Mesenchymal stem cell (in vitro differentiated cells and primary cell): ENCODE measurements at regions not wholly inside any gene's neighbourhood (a gene's known extent, or its start where the extent isn't known, plus 50 kb on each side); places are given as distances from the start of the nearest gene placed in this dataset.
"Not testable (repeated sequence)": the region's sequence is repeated elsewhere in the genome, so short reads cannot be mapped to it uniquely, and the experiment has no call there.

Experiments used
- DNase-seq: peaks from one replicate; pipeline ENCODE4 v3.0.0-alpha.2; 2013
- H2AFZ ChIP-seq: one replicate; pipeline ENCODE4 v1.6.1; 2013; ENCODE audit warnings: low read depth, mild to moderate bottlenecking, control low read depth, inconsistent platforms, low read length, moderate library complexity
- H2AK5ac ChIP-seq: 2 replicates; pipeline ENCODE4 v1.6.1; 2013; ENCODE audit warnings: low read length, moderate library complexity, mild to moderate bottlenecking, inconsistent platforms; ENCODE audit not compliant: severe bottlenecking
- H2BK120ac ChIP-seq: one replicate; pipeline ENCODE4 v1.6.1; 2013; ENCODE audit warnings: low read depth, mild to moderate bottlenecking, inconsistent platforms, low read length, moderate library complexity
- H2BK12ac ChIP-seq, 2 experiments: one replicate each; pipeline ENCODE4 v1.6.1; 2013; ENCODE audit warnings: inconsistent platforms in 2 of 2, low read length in 2 of 2, mild to moderate bottlenecking in 2 of 2, moderate library complexity in 2 of 2, control low read depth in 1 of 2
- H2BK15ac ChIP-seq: one replicate; pipeline ENCODE4 v1.6.1; 2013; ENCODE audit warnings: mild to moderate bottlenecking, low read depth, inconsistent platforms; ENCODE audit not compliant: poor library complexity, severe bottlenecking
- H2BK5ac ChIP-seq: 2 replicates; pipeline ENCODE4 v1.6.1; 2013; ENCODE audit warnings: low read depth, mild to moderate bottlenecking, low read length, control low read depth, inconsistent platforms; ENCODE audit not compliant: poor library complexity, severe bottlenecking
- H3K14ac ChIP-seq, 2 experiments: one replicate each; pipeline ENCODE4 v1.6.1; 2013; ENCODE audit warnings: inconsistent platforms in 2 of 2, low read length in 2 of 2, control low read depth in 1 of 2, mild to moderate bottlenecking in 1 of 2, moderate library complexity in 1 of 2
- H3K18ac ChIP-seq, 2 experiments: one replicate each; pipeline ENCODE4 v1.6.1; 2013; ENCODE audit warnings: inconsistent platforms in 2 of 2, low read length in 2 of 2, control low read depth in 1 of 2, low read depth in 1 of 2, mild to moderate bottlenecking in 1 of 2
- H3K23ac ChIP-seq, 2 experiments: one replicate each; pipeline ENCODE4 v1.6.1; 2013; ENCODE audit warnings: inconsistent platforms in 2 of 2, low read length in 2 of 2, mild to moderate bottlenecking in 2 of 2, moderate library complexity in 2 of 2, control low read depth in 1 of 2
- H3K27ac ChIP-seq: 2 replicates; pipeline ENCODE4 v1.5.1; 2013; ENCODE audit warnings: mild to moderate bottlenecking, moderate library complexity, low read length, control low read depth, inconsistent platforms; ENCODE audit not compliant: poor library complexity, severe bottlenecking
- H3K27me3 ChIP-seq, 2 experiments: 2 replicates each; pipeline versions ENCODE4 v1.6.1 to v1.7.0; 2013; ENCODE audit warnings: low read length in 2 of 2, mild to moderate bottlenecking in 2 of 2, moderate library complexity in 2 of 2, control low read depth in 1 of 2, inconsistent platforms in 1 of 2; ENCODE audit not compliant: control insufficient read depth in 1 of 2, insufficient read depth in 1 of 2
- H3K36me3 ChIP-seq, 2 experiments: 2 replicates each; pipeline versions ENCODE4 v1.6.1 to v1.7.0; 2013; ENCODE audit warnings: low read length in 2 of 2, control low read depth in 1 of 2, inconsistent platforms in 1 of 2, low read depth in 1 of 2, mild to moderate bottlenecking in 1 of 2; ENCODE audit not compliant: insufficient read depth in 2 of 2, control insufficient read depth in 1 of 2
- H3K4ac ChIP-seq, 2 experiments: one replicate each; pipeline ENCODE4 v1.6.1; 2013; ENCODE audit warnings: inconsistent platforms in 2 of 2, low read length in 2 of 2, mild to moderate bottlenecking in 2 of 2, moderate library complexity in 2 of 2, control low read depth in 1 of 2, low read depth in 1 of 2
- H3K4me1 ChIP-seq: 2 replicates; pipeline ENCODE4 v1.6.1; 2013; ENCODE audit warnings: low read depth, low read length, control low read depth; ENCODE audit not compliant: control insufficient read depth, insufficient read depth
- H3K4me2 ChIP-seq: 2 replicates; pipeline ENCODE4 v1.6.1; 2013; ENCODE audit warnings: low read length, mild to moderate bottlenecking, inconsistent platforms; ENCODE audit not compliant: poor library complexity, severe bottlenecking
- H3K4me3 ChIP-seq, 2 experiments: 2 replicates each; pipeline versions ENCODE4 v1.5.1 to v1.7.0; 2013; ENCODE audit warnings: low read length in 2 of 2, mild to moderate bottlenecking in 2 of 2, control low read depth in 1 of 2, low read depth in 1 of 2; ENCODE audit not compliant: insufficient read depth in 1 of 2
- H3K79me1 ChIP-seq: replicated peaks from 2 replicates; pipeline ENCODE4 v1.6.1; 2013; ENCODE audit warnings: mild to moderate bottlenecking, control low read depth, low read length, inconsistent platforms; ENCODE audit not compliant: poor library complexity, severe bottlenecking
- H3K9ac ChIP-seq: 2 replicates; pipeline ENCODE4 v1.7.0; 2013; ENCODE audit warnings: mild to moderate bottlenecking, low read length, moderate library complexity
- H3K9me3 ChIP-seq: 2 replicates; pipeline ENCODE4 v1.7.0; 2013; ENCODE audit warnings: mild to moderate bottlenecking, low read length; ENCODE audit not compliant: control insufficient read depth
- H4K8ac ChIP-seq: one replicate; pipeline ENCODE4 v1.6.1; 2013; ENCODE audit warnings: inconsistent platforms, mild to moderate bottlenecking, low read length, moderate library complexity
- H4K91ac ChIP-seq: one replicate; pipeline ENCODE4 v1.6.1; 2013; ENCODE audit warnings: mild to moderate bottlenecking, low read length, inconsistent platforms
- WGBS: methylation state at CpG from one replicate; pipeline ENCODE4 v1.1.7; 2013; ENCODE audit warnings: mixed read lengths; 5-methylcytosine and 5-hydroxymethylcytosine counted together

- not testable (repeated sequence) for H3K4me3 ChIP-seq, H4K8ac ChIP-seq, H4K91ac ChIP-seq, DNase-seq, H3K9me3 ChIP-seq, H3K79me1 ChIP-seq, H3K4me1 ChIP-seq, H2AFZ ChIP-seq, H2BK15ac ChIP-seq, H3K18ac ChIP-seq, H3K14ac ChIP-seq, H3K4ac ChIP-seq, H2AK5ac ChIP-seq, H3K27ac ChIP-seq, H3K27me3 ChIP-seq, H3K9ac ChIP-seq, H3K36me3 ChIP-seq, H3K23ac ChIP-seq, H3K4me2 ChIP-seq, H2BK120ac ChIP-seq, H2BK5ac ChIP-seq
- peak overlapping the region in 1 of 2 experiments; percentile 84 for H2BK12ac ChIP-seq
- 75% methylated on average over 4 of the region's 5 CpGs for WGBS
Observed at GRCh38 chr1:234762127-234762526, 152.1 kb upstream of the IRF2BP2 start.

- Histone ChIP-seq H3K27ac (no peak overlapping the region), H2AFZ (peak overlapping the region; percentile 6), H4K91ac (no peak overlapping the region), H3K4me3 (no peak overlapping the region), H3K36me3 (no peaks in the 10 kb centered on the region), H4K8ac (peak overlapping the region; percentile 45), H3K9ac (no peak overlapping the region), H3K23ac (no peak overlapping the region), H2BK15ac (no peak overlapping the region), H2BK5ac (no peak overlapping the region), H3K4me1 (peaks cover 12% of the 10 kb centered on the region), H2BK12ac (peak overlapping the region; percentile 12 to 86), H3K79me1 (no peaks in the 10 kb centered on the region), H2BK120ac (peak overlapping the region; percentile 39), H3K18ac (peak overlapping the region; percentile 25 to 62), H2AK5ac (no peak overlapping the region), H3K27me3 (no peaks in the 10 kb centered on the region), H3K9me3 (no peaks in the 10 kb centered on the region), H3K4ac (peak overlapping the region in 1 of 2 experiments; percentile 22), H3K4me2 (no peak overlapping the region), H3K14ac (peak overlapping the region in 1 of 2 experiments; percentile 30)
- 68% methylated on average over 4 of the region's 6 CpGs for WGBS
- DNase-seq, result no peak
Observed at GRCh38 chr1:234760303-234760723, 150.3 kb upstream of the IRF2BP2 start.

DNA sequence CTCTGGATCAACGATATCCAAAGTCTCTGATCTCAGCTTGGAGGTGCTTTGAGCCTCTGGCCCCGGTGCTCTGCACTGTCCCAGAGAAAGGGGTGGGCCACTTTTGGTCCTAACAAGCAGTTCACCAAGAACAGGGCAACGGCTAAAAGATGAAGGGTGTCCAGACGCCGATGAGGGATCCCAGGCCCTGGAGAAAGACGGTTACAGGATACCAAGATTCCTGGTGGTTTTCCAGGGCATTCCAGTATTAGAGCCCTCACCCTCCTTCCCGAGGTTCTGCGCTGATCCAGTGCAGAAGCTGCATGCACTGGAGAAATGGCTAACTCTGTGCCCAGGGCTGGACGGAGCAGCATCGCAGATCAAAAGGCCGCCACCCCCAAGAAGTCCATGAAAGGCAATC, 149.9 kb upstream of the IRF2BP2 start:
- Histone ChIP-seq H3K4me3 (no peak overlapping the region), H2BK12ac (peak overlapping the region; percentile 0 to 86), H3K18ac (peak overlapping the region in 1 of 2 experiments; percentile 25), H2BK5ac (no peak overlapping the region), H3K4me2 (no peak overlapping the region), H2AK5ac (no peak overlapping the region), H3K79me1 (no peaks in the 10 kb centered on the region), H3K23ac (no peak overlapping the region), H3K27ac (no peak overlapping the region), H2BK120ac (peak overlapping the region; percentile 39), H4K8ac (peak overlapping the region; percentile 45), H4K91ac (no peak overlapping the region), H3K27me3 (no peaks in the 10 kb centered on the region), H3K36me3 (no peaks in the 10 kb centered on the region), H2AFZ (no peak overlapping the region), H3K4ac (peak overlapping the region in 1 of 2 experiments; percentile 40), H3K14ac (no peak overlapping the region), H3K4me1 (peaks cover 12% of the 10 kb centered on the region), H2BK15ac (no peak overlapping the region), H3K9ac (no peak overlapping the region), H3K9me3 (no peaks in the 10 kb centered on the region)
- DNase-seq, result no peak
- 93% methylated on average over 11 of the region's 11 CpGs for WGBS

DNA sequence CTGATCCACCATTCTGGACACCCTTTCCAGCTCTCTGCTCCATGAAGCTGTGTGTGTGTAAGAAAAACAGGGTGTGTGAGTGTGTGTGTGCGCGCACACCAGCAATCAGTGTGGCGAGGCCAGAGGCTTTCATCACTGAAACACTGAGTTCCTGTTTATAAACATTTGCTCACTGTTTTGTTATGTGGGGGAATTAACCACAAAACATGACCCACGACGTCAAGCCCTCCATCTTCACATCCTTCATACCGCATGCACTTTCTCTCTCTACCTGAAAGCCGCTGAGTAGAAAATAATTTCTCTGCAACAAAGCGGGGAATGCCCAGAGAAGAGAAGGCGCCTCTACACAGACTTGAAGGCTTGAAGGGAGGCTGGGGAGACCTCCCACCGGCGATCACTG, 148.9 kb upstream of the IRF2BP2 start:
- no peaks in the 10 kb centered on the region for H3K9me3 ChIP-seq
- H3K36me3 ChIP-seq, result no peaks in the 10 kb centered on the region
- DNase-seq, result peak; percentile 92
- H3K4me2 ChIP-seq, result no peak overlapping the region
- H3K14ac ChIP-seq, result no peak overlapping the region
- H3K4me1 ChIP-seq, result peaks cover 12% of the 10 kb centered on the region
- no peak overlapping the region for H2AFZ ChIP-seq
- H2BK15ac ChIP-seq, result no peak overlapping the region
- no peaks in the 10 kb centered on the region for H3K79me1 ChIP-seq
- H2BK5ac ChIP-seq, result no peak overlapping the region
- H4K91ac ChIP-seq, result peak overlapping the region; percentile 34
- peak overlapping the region; percentile 40 to 83 for H2BK12ac ChIP-seq
- H3K18ac ChIP-seq, result peak overlapping the region; percentile 23 to 83
- H3K4ac ChIP-seq, result peak overlapping the region in 1 of 2 experiments; percentile 28
- peak overlapping the region; percentile 52 for H4K8ac ChIP-seq
- no peak overlapping the region for H3K9ac ChIP-seq
- no peak overlapping the region for H2AK5ac ChIP-seq
- no peak overlapping the region for H3K27ac ChIP-seq
- 46% methylated on average over 8 of the region's 11 CpGs for WGBS
- no peaks in the 10 kb centered on the region for H3K27me3 ChIP-seq
- H2BK120ac ChIP-seq, result peak overlapping the region; percentile 39
- no peak overlapping the region for H3K4me3 ChIP-seq
- no peak overlapping the region for H3K23ac ChIP-seq
